Colonic mucosa (tissue), 4 donors: ENCODE measurements at regions not wholly inside any gene's neighbourhood (a gene's known extent, or its start where the extent isn't known, plus 50 kb on each side); places are given as distances from the start of the nearest gene placed in this dataset.
"Not testable (repeated sequence)": the region's sequence is repeated elsewhere in the genome, so short reads cannot be mapped to it uniquely, and the experiment has no call there.

Source experiments
- DNase-seq: peaks from one replicate; pipeline ENCODE4 v3.0.0-alpha.2; 2020
- H3K27ac ChIP-seq: fragments of 200-600 bp; one replicate; pipeline ENCODE4 v1.8.0; 2021
- H3K27me3 ChIP-seq: fragments of 200-600 bp; one replicate; pipeline ENCODE4 v1.8.0; 2021
- H3K36me3 ChIP-seq: fragments of 200-600 bp; one replicate; pipeline ENCODE4 v1.8.0; 2021
- H3K4me1 ChIP-seq: fragments of 200-600 bp; one replicate; pipeline ENCODE4 v1.8.0; 2021; ENCODE audit warnings: mild to moderate bottlenecking
- H3K4me3 ChIP-seq: fragments of 200-600 bp; one replicate; pipeline ENCODE4 v1.8.0; 2021
- H3K9ac ChIP-seq, 2 donors: one replicate each; pipeline ENCODE4 v1.7.0; 2013; ENCODE audit warnings: control low read depth in 2 of 2, low read depth in 2 of 2, low read length in 2 of 2
- H3K9me3 ChIP-seq: fragments of 200-600 bp; one replicate; pipeline ENCODE4 v1.8.0; 2021
- intact Hi-C: fragments of 100-400 bp; cut with DNase I; formaldehyde crosslinking; loops from one replicate; pipeline ENCODE4 v1.14.1; 2022
- TF ChIP-seq, protein P1 (sequence below): fragments of 200-600 bp; IDR thresholded peaks from one replicate; pipeline ENCODE4 v1.8.0; 2022; ENCODE audit warnings: antibody characterized with exemption, mild to moderate bottlenecking
- donor health status: healthy.
- donor health status: DM: no; HTN: no; CAD: no.
- donor health status: DM: no; HTN: no; CAD: no.

DNA sequence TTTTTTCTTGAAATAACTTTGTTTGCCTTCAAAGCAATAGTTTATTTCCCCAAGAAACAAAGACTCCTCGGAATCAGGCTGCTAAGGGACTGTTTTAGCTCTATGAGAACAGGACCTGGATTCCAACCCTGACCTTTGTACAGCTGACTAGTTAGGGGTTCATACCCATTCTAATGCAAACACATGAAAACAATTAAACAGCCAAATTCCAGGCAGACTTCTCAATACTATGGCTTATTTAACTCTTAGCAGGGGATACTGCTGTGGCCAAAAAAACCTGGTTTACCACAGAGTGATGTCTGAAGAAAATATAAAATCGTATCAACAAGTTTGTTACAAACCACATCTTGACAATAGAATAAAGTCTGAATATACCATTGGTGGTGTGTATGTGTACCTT lies 129.6 kb upstream of the INTU start:
- Histone ChIP-seq H3K9me3 (no peaks in the 10 kb centered on the region), H3K36me3 (no peaks in the 10 kb centered on the region), H3K27me3 (no peaks in the 10 kb centered on the region), H3K27ac (no peak overlapping the region), H3K9ac (no peak overlapping the region), H3K4me1 (no peaks in the 10 kb centered on the region), H3K4me3 (no peak overlapping the region)
- TF ChIP-seq, protein P1, sequence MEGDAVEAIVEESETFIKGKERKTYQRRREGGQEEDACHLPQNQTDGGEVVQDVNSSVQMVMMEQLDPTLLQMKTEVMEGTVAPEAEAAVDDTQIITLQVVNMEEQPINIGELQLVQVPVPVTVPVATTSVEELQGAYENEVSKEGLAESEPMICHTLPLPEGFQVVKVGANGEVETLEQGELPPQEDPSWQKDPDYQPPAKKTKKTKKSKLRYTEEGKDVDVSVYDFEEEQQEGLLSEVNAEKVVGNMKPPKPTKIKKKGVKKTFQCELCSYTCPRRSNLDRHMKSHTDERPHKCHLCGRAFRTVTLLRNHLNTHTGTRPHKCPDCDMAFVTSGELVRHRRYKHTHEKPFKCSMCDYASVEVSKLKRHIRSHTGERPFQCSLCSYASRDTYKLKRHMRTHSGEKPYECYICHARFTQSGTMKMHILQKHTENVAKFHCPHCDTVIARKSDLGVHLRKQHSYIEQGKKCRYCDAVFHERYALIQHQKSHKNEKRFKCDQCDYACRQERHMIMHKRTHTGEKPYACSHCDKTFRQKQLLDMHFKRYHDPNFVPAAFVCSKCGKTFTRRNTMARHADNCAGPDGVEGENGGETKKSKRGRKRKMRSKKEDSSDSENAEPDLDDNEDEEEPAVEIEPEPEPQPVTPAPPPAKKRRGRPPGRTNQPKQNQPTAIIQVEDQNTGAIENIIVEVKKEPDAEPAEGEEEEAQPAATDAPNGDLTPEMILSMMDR, result no peak
- intact Hi-C loops, result no loop called here
- no peak for DNase-seq

DNA sequence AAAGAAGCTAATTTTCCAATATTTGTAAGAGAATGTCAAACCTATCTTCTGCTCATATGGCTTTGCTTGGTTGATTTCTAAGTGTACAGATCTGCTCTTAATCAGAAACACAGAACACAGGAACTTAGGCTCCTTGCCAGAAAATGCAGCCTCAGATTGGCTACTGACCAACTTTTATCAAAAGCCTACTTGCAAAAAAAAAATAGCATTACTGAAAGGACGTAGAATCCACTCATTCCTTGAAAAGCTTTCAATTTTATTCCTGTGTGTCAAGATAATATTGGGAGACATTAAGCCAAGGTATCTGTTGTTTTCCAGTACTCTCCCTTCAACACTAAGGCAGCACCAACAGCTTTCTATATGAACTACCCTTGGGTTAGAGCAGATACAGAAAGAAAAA lies 127.6 kb upstream of the INTU start:
- intact Hi-C loops, result no loop called here
- Histone ChIP-seq H3K36me3 (no peaks in the 10 kb centered on the region), H3K9me3 (no peaks in the 10 kb centered on the region), H3K27ac (no peak overlapping the region), H3K4me1 (no peaks in the 10 kb centered on the region), H3K27me3 (no peaks in the 10 kb centered on the region), H3K4me3 (no peak overlapping the region), H3K9ac (no peak overlapping the region)
- TF ChIP-seq, protein P1, result no peak
- no peak for DNase-seq

DNA sequence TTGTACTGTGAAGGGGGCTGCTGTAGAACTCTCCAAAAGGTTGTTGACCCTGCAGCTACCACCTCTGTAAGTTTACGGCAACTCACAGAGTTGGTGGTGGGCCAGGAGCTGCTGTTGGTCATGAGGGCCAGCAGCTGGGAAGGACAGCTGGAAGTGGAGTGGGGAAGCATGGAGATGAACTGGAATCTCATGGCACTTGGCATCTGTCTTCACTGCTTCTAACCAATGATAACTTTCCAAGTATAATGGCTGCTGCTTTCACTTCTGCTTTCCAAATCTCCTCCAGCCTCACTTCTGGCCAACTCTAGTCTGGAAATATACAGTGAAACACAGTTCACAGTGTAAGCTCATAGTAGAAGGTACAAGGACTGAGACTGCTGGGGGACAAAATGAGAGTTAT lies 126.5 kb upstream of the INTU start:
- Histone ChIP-seq H3K36me3 (no peaks in the 10 kb centered on the region), H3K27me3 (no peaks in the 10 kb centered on the region), H3K4me1 (no peaks in the 10 kb centered on the region), H3K27ac (no peak overlapping the region), H3K4me3 (no peak overlapping the region), H3K9me3 (no peaks in the 10 kb centered on the region), H3K9ac (no peak overlapping the region)
- intact Hi-C loops, result no loop called here
- no peak for DNase-seq
- TF ChIP-seq, protein P1, result no peak

DNA sequence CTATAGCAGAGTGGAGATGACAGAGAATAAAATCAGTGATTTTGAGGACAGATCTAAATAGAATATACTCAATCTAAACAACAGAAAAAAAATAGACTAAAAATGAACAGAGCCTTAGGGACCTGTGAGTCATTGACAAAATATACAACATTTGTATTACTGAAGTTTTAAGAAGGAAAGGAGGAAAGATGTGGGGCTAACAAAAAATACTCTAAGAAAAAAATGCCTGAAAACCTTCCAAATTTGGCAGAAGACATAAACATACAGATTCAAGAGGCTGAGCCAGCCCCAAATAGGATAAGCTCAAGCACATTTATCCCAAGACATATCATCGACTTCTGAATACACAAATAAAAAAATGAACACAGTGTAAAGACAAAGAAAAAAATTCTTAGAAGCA lies 123.6 kb upstream of the INTU start:
- DNase-seq, result no peak
- Histone ChIP-seq H3K27me3 (no peaks in the 10 kb centered on the region), H3K9me3 (no peaks in the 10 kb centered on the region), H3K4me1 (no peaks in the 10 kb centered on the region), H3K27ac (no peak overlapping the region), H3K9ac (no peak overlapping the region), H3K4me3 (no peak overlapping the region), H3K36me3 (no peaks in the 10 kb centered on the region)
- intact Hi-C loops, result no loop called here
- TF ChIP-seq, protein P1, result no peak

DNA sequence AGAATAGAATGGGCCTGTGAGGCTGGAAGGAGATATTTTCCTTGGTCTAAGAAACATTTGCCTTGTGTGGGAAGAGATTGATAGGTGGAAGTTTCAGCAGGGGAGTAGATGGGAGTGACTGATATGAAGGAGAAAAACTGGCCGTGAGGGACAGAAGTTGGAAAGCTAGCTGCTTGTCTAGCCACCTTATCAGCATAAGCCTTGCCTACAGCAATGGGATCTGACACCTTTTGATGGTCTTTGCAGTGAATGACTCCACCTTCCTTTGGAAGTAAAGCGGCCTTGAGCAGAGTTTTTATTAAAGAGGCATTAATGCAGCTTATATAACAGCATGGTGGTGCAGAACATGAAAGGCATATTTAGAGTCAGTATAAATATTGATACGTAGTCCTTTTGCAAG lies 120.1 kb upstream of the INTU start:
- H3K36me3 ChIP-seq, H3K9ac ChIP-seq, H3K9me3 ChIP-seq, intact Hi-C loops, H3K4me1 ChIP-seq, H3K27me3 ChIP-seq, H3K27ac ChIP-seq, DNase-seq, H3K4me3 ChIP-seq: not testable (repeated sequence)

DNA sequence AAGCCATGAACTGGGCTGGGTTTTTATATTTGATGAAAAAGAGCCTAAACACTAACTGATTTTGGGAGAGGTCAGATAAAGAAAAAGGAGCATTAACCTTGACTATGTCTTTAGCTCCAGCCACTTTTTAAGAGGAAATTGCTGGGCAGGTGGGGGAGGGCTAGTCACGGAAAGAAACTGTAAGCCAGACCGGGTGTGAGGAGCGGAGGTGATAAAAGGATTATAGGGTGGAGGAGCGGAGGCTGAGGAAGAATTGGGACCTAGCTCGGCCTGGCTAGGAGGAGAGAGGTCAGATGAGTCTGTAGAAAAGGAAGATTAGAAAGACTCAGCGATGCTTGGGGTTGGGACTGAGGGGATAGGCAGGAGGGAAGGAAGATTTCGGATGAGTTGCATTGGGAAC lies 117.5 kb upstream of the INTU start:
- H3K36me3 ChIP-seq, H3K27ac ChIP-seq, intact Hi-C loops, H3K4me1 ChIP-seq, H3K9ac ChIP-seq, H3K9me3 ChIP-seq, DNase-seq, H3K27me3 ChIP-seq, H3K4me3 ChIP-seq: not testable (repeated sequence)

DNA sequence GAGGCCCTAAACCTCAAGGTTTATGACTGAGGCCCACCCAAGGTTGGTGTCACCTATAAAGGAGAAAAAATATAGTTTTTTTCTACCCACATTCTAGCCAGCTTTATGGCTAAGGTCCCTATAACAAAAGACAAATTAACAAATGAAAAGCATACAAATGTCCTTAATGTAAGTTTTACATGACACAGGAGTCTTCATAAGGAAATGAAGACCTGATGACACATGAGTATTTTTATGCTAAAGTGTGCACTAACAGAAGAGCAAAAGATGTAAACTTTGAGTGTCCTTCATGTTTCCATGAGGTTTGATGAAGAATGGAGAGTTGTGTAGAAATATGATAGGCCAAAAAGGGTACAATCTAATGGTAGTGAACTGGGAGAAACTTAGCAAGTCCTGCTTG lies 114.7 kb upstream of the INTU start:
- Histone ChIP-seq H3K4me1 (no peaks in the 10 kb centered on the region), H3K27me3 (no peaks in the 10 kb centered on the region), H3K36me3 (no peaks in the 10 kb centered on the region), H3K27ac (no peak overlapping the region), H3K9me3 (no peaks in the 10 kb centered on the region), H3K9ac (no peak overlapping the region), H3K4me3 (no peak overlapping the region)
- intact Hi-C loops, result no loop called here
- TF ChIP-seq, protein P1, result no peak
- DNase-seq, result no peak
